GM23338 (cell line): ENCODE measurements at regions not wholly inside any gene's neighbourhood (a gene's known extent, or its start where the extent isn't known, plus 50 kb on each side); places are given as distances from the start of the nearest gene placed in this dataset.

ENCODE experiments used
- CREB1 ChIP-seq: fragments of 250-450 bp; sonication (Bioruptor Pico); IDR thresholded peaks from 2 replicates; pipeline ENCODE4 v1.5.0; 2020; ENCODE audit warnings: low read depth, mild to moderate bottlenecking, moderate library complexity
- CTCF ChIP-seq, 2 experiments: fragments of 200-600 bp in 1 of 2; sonication (generic) in 1 of 2; conservative IDR thresholded peaks; 2 replicates each; pipeline versions ENCODE4 v1.5.1 to v1.6.1; 2016 to 2017; ENCODE audit warnings: antibody characterized with exemption in 2 of 2, low read depth in 2 of 2, mild to moderate bottlenecking in 2 of 2, moderate library complexity in 1 of 2
- EZH2phosphoT487 ChIP-seq: fragments of 200-600 bp; sonication (generic); IDR thresholded peaks from one replicate; pipeline ENCODE4 v1.8.1; 2018; ENCODE audit warnings: antibody characterized with exemption; ENCODE audit not compliant: unreplicated experiment
- POLR2AphosphoS5 ChIP-seq: IDR thresholded peaks from 2 replicates; pipeline ENCODE4 v1.6.1; 2016; ENCODE audit warnings: antibody characterized with exemption, low read depth
- REST ChIP-seq: IDR thresholded peaks from one replicate; pipeline ENCODE4 v1.6.1; 2018; ENCODE audit warnings: antibody characterized with exemption; ENCODE audit not compliant: unreplicated experiment
- ZNF331 ChIP-seq: fragments of 250-450 bp; sonication (Bioruptor Pico); IDR thresholded peaks from 2 replicates; pipeline ENCODE4 v1.5.0; 2020; ENCODE audit warnings: low read depth, mild to moderate bottlenecking, moderate library complexity

DNA sequence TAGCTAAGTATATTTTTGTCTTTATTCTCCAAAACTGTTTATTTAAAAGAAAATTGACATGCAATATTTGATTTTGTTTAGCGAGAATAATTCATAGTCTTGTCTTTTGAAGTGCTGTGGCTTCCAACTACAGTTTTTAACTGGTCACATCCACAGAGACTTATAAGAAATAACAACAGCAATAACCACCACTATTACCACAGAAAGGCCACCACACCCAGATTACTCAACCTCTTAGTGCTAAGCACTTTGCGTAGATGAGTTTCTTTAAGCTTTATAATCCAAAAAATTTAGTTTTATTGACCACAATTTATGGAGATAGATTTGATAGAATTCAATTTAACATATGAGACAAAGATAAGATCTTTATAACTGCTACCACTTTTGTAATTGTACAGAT lies 468.4 kb upstream of the UBE2E2 start:
- TF ChIP-seq REST (no peak), CTCF (conservative IDR thresholded peaks at IDR 0.05; ENCODE audit: low read depth in 2 of 2) (no peak), ZNF331 (no peak), CREB1 (CRISPR knock-in tag) (no peak), EZH2phosphoT487 (no peak), POLR2AphosphoS5 (no peak)
